Testis (tissue), 2 donors: ENCODE measurements at regions not wholly inside any gene's neighbourhood (a gene's known extent, or its start where the extent isn't known, plus 50 kb on each side); places are given as distances from the start of the nearest gene placed in this dataset.

ENCODE experiments used
- POLR2A ChIP-seq: fragments of 450-650 bp; IDR thresholded peaks from one replicate; pipeline ENCODE4 v1.6.1; 2017; ENCODE audit warnings: antibody characterized with exemption, mild to moderate bottlenecking, moderate library complexity
- TF ChIP-seq, protein P1 (sequence below), 3 experiments: fragments of 450-650 bp in 2 of 3; fragments of 200-600 bp in 1 of 3; sonication (generic) in 1 of 3; IDR thresholded peaks; one replicate each; pipeline ENCODE4 v1.5.1; 2016 to 2019; ENCODE audit warnings: antibody characterized with exemption in 3 of 3, mild to moderate bottlenecking in 2 of 3, moderate library complexity in 1 of 3

DNA sequence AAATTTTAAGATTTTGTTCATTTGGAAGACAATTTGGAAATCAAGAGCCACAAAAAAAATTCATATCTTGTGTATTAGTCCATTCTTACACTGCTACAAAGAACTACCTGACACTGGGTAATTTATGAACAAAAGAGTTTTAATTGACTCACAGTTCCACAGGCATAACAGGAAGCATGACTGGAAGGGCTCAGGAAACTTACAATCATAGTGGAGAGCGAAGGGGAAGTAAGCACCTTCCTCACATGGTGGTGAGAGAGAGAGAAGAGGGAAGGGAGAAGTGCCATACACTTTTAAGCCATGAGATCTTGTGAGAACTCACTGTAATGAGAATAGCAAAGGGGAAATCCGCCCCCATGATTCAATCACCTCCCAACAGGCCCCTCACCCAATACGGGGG, 274.4 kb downstream of the KCNN2 start:
- TF ChIP-seq, protein P1, sequence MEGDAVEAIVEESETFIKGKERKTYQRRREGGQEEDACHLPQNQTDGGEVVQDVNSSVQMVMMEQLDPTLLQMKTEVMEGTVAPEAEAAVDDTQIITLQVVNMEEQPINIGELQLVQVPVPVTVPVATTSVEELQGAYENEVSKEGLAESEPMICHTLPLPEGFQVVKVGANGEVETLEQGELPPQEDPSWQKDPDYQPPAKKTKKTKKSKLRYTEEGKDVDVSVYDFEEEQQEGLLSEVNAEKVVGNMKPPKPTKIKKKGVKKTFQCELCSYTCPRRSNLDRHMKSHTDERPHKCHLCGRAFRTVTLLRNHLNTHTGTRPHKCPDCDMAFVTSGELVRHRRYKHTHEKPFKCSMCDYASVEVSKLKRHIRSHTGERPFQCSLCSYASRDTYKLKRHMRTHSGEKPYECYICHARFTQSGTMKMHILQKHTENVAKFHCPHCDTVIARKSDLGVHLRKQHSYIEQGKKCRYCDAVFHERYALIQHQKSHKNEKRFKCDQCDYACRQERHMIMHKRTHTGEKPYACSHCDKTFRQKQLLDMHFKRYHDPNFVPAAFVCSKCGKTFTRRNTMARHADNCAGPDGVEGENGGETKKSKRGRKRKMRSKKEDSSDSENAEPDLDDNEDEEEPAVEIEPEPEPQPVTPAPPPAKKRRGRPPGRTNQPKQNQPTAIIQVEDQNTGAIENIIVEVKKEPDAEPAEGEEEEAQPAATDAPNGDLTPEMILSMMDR (IDR thresholded peaks at IDR 0.05), result no peak
- TF ChIP-seq POLR2A, result no peak
